ENCODE measurements at regions not wholly inside any gene's neighbourhood (a gene's known extent, or its start where the extent isn't known, plus 50 kb on each side); places are given as distances from the start of the nearest gene placed in this dataset.

DNA sequence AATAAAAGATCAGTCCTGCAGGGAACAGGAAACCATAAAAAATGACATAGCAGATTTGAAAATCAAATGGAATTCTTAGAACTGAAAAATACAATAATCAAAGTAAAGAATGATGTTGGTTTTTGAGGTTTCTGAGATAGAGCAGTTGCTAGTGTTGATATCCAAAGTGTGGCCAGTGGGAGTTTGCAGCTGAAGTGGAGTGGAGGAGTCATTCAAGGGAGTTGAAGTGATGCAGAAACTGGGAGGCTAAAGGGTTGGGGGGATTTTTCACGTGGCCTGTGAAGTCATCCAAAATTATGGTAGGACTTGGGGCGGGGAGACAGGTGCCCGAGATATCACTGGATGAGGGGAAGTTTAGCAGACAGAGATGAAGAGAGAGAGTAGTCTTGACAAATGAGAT lies 123.6 kb downstream of the CDC5L start:
- intact Hi-C loops (cut with DNase I, micrococcal nuclease) = no loop called here
- TF ChIP-seq, protein P1, sequence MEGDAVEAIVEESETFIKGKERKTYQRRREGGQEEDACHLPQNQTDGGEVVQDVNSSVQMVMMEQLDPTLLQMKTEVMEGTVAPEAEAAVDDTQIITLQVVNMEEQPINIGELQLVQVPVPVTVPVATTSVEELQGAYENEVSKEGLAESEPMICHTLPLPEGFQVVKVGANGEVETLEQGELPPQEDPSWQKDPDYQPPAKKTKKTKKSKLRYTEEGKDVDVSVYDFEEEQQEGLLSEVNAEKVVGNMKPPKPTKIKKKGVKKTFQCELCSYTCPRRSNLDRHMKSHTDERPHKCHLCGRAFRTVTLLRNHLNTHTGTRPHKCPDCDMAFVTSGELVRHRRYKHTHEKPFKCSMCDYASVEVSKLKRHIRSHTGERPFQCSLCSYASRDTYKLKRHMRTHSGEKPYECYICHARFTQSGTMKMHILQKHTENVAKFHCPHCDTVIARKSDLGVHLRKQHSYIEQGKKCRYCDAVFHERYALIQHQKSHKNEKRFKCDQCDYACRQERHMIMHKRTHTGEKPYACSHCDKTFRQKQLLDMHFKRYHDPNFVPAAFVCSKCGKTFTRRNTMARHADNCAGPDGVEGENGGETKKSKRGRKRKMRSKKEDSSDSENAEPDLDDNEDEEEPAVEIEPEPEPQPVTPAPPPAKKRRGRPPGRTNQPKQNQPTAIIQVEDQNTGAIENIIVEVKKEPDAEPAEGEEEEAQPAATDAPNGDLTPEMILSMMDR (IDR thresholded peaks at IDR 0.05) = no peak
- H3K4me3 ChIP-seq = no peak overlapping the region
- no peaks in the 10 kb centered on the region for H3K9me3 ChIP-seq
- ATAC-seq (no peak), DNase-seq (no peak)
- H3K36me3 ChIP-seq (ENCODE audit: low read depth) = no peaks in the 10 kb centered on the region
- H3K4me1 ChIP-seq (ENCODE audit: low read depth) = no peaks in the 10 kb centered on the region

DNA sequence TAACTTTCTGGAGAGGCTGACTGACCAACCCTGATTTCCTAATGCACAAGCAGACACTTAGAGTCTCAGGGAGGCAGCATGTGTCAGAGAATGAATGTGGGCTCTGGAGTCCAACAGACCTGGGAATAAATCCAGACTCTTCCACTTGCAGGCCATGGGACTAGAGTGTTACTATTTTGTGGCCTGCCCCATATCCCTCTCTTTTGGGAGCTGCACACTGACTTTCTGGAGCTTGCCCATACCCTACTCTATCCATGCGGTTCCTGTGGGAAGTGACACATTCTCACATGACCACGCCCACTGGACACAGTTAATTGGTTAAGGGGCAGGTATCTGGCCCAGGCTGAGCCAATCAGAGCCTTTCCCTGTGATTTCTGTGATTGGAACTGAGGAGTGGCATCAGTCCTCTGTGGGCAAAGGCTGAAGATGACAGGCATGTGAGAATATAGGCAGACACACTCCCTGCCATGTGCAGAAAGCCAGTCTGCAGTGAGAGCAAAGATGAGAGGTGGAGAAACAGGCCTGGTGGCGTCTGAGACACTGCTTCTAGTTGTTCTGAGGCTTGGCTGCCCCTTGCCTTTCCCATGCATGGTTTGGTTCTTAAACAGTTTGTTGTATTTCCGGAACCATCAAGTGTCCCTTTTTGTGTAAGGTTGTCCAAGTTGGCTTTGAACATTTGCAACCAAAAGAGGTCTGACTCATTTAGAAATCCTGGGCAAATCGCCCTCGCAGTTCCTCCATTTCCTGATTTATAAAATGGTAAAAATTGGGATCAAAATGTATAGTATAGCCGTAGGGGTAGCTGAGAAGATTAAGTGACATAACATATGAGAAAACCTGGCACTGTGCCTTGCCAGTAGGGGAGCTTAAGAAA lies 125.6 kb downstream of the CDC5L start:
- peak; percentile 44 for ATAC-seq
- DNase-seq = no peak

DNA sequence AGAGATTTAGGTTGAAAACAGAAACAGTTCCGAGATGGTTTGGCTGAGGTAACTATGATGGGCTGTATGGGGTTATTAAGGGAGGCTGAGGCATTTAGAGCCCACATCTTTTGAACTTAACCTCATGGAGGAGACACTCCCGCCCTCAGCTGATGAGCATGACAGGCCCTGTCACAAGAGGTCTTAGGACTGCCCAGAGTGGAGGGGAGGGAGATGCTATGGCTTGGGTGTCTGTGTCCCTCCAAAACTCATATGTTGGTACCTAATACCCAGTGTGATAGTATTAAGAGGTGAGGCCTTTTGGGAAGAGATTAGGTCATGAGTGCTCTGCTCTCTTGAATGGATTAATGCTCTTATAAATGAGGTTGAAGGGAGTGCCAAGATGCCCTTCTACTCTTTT lies 126.6 kb downstream of the CDC5L start:
- Histone ChIP-seq H3K36me3 (ENCODE audit: low read depth) (no peaks in the 10 kb centered on the region), H3K4me1 (ENCODE audit: low read depth) (no peaks in the 10 kb centered on the region), H3K4me3 (no peak overlapping the region), H3K9me3 (no peaks in the 10 kb centered on the region)
- ATAC-seq (no peak), DNase-seq (no peak)
- TF ChIP-seq, protein P1 (IDR thresholded peaks at IDR 0.05) = no peak
- intact Hi-C loops (cut with DNase I, micrococcal nuclease) = no loop called here

More for the DNA sequence above, 125.6 kb downstream of the CDC5L start:
- no peaks in the 10 kb centered on the region for H3K9me3 ChIP-seq
- H3K4me1 ChIP-seq (ENCODE audit: low read depth) = no peaks in the 10 kb centered on the region
- intact Hi-C loops (cut with DNase I, micrococcal nuclease) = no loop called here
- no peaks in the 10 kb centered on the region for H3K36me3 ChIP-seq (ENCODE audit: low read depth)
- H3K4me3 ChIP-seq = no peak overlapping the region
- TF ChIP-seq, protein P1 (IDR thresholded peaks at IDR 0.05) = no peak

DNA sequence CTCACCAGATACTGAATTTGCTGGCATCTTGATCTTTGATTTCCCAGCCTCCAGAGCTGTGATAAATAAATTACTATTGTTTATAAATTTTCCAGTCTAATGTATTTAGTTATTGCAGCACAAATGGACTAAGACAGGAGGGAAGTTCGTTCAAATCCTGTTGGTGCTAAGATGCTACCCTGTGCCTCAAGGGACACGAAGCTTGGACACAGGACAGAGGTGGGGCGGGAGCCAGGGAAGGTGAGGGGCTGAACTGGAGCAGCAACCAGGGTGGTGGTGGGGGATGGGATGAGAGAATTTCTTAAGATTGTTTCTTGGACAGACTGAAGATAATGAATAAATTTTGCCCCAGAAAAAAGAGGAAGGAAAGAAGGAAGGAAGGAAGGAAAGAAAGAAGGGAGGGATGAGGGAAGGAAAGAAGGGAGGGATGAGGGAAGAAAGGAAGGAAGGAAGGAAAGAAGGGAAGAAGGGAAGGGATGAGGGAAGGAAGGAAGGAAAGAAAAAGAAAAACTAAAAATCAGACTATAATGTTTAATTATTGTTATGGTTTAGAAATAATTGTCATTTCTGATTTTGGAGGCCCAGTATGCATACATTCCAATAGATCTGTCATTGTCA lies 127.2 kb downstream of the CDC5L start:
- TF ChIP-seq, protein P1 (IDR thresholded peaks at IDR 0.05) = no peak
- no peaks in the 10 kb centered on the region for H3K4me1 ChIP-seq (ENCODE audit: low read depth)
- H3K4me3 ChIP-seq = no peak overlapping the region
- ATAC-seq = no peak
- H3K36me3 ChIP-seq (ENCODE audit: low read depth) = no peaks in the 10 kb centered on the region
- no peaks in the 10 kb centered on the region for H3K9me3 ChIP-seq
- no peak for DNase-seq
- intact Hi-C loops (cut with DNase I, micrococcal nuclease) = no loop called here

DNA sequence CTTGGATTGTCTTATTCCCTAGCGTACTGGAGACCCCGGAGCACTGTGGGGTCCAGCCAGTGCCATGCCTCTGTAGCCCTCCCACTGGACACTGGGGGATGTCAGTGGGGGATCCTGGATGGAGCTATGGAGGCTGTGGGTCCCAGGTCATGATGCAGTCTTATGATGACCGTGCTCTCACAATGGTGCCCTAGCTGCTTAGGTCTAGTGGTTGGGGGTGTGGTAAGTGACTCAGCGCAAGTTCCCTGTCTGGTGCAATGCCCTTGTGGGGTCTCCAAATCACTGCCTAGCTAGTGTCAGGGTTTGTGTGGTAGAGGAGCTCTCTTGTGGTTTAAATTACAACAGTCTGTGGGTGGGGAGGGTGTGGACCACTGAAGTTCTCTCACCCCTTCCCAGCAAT lies 135.4 kb downstream of the CDC5L start:
- DNase-seq = no peak
- no peaks in the 10 kb centered on the region for H3K36me3 ChIP-seq (ENCODE audit: low read depth)
- no peak for ATAC-seq
- intact Hi-C loops (cut with DNase I, micrococcal nuclease) = no loop called here
- H3K9me3 ChIP-seq = no peaks in the 10 kb centered on the region
- H3K4me3 ChIP-seq = no peak overlapping the region
- H3K4me1 ChIP-seq (ENCODE audit: low read depth) = no peaks in the 10 kb centered on the region
- TF ChIP-seq, protein P1 (IDR thresholded peaks at IDR 0.05) = no peak

Data from mucosa of descending colon (tissue), 3 donors.